ENCODE measurements at regions not wholly inside any gene's neighbourhood (a gene's known extent, or its start where the extent isn't known, plus 50 kb on each side); places are given as distances from the start of the nearest gene placed in this dataset.

DNA sequence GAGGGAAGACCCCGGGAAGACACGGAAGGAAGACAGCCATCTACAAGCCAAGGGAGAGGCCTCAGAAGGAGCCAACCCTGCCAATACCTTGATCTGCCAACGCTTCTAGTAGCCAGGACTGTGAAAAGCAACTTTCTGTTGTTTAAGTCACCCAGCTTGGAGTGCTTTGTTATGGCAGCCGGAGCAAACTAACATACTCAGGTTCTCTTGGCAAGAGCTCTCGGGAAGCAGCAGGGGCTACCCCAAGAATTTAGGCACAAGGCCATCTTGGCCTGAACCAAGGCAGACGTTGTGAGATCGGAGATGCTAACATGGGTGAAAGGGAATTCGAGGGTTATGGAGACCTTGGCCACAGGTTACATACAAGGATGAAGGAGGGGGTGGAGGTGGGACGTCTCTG, 78.6 kb upstream of the KLHL29 start:
- ChIA-PET RAD21 (ENCODE audit: low non-redundant PET in 1 of 2, low total read pairs in 2 of 2, uncharacterized antibody in 2 of 2, unreplicated experiment in 2 of 2) (no interaction called here), CTCF (no interaction called here), POLR2A (no interaction called here)
- ATAC-seq: no peak
- no TSS peak for BruUV-seq (replicated peaks)
- Histone ChIP-seq H3K4me1 (ENCODE audit: control insufficient read depth in 1 of 2, insufficient read depth in 2 of 2, low read length in 2 of 2) (no peaks in the 10 kb centered on the region), H3K4me2 (ENCODE audit: low read length) (no peak overlapping the region), H3K9me2 (ENCODE audit: insufficient read depth) (no peaks in the 10 kb centered on the region), H3K9me3 (ENCODE audit: control insufficient read depth in 1 of 2, insufficient read depth in 1 of 2, low read depth in 1 of 2, low read length in 2 of 2) (no peaks in the 10 kb centered on the region), H4K20me1 (ENCODE audit: insufficient read depth) (no peaks in the 10 kb centered on the region; the same call in 1 of the 2 replicates), H3K27me3 (ENCODE audit: insufficient read depth, low read length) (peaks cover 81% of the 10 kb centered on the region), H3K36me3 (ENCODE audit: control insufficient read depth in 1 of 2, insufficient read depth in 2 of 2, low read length in 2 of 2) (no peaks in the 10 kb centered on the region), H3K9ac (ENCODE audit: low read length) (no peak overlapping the region), H3K79me2 (ENCODE audit: insufficient read depth, low read length) (no peaks in the 10 kb centered on the region), H2AFZ (ENCODE audit: low read depth, low read length, poor library complexity, severe bottlenecking) (no peak overlapping the region), H3K4me3 (replicated peaks in 1 of 2; ENCODE audit: low read depth in 1 of 2, low read length in 2 of 2) (no peak overlapping the region), H3K27ac (ENCODE audit: low read depth, low read length) (no peak overlapping the region)
- no peak for DNase-seq (ENCODE audit: low read depth, low spot score)
- no peak for TF ChIP-seq FOSL1 (IDR thresholded peaks at IDR 0.05; ENCODE audit: low read depth)
- no peak for TF ChIP-seq EGR1 (IDR thresholded peaks at IDR 0.05; ENCODE audit: low read depth)
- TF ChIP-seq POLR2AphosphoS5 (IDR thresholded peaks at IDR 0.05; ENCODE audit: low read depth, low read length): no peak
- no peak for TF ChIP-seq TCF7L2 (IDR thresholded peaks at IDR 0.05; ENCODE audit: borderline replicate concordance, extremely low read depth, insufficient read depth, insufficient read length)
- TF ChIP-seq, protein P1, sequence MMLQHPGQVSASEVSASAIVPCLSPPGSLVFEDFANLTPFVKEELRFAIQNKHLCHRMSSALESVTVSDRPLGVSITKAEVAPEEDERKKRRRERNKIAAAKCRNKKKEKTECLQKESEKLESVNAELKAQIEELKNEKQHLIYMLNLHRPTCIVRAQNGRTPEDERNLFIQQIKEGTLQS (IDR thresholded peaks at IDR 0.05): no peak
- intact Hi-C loops (cut with micrococcal nuclease): no loop called here

DNA sequence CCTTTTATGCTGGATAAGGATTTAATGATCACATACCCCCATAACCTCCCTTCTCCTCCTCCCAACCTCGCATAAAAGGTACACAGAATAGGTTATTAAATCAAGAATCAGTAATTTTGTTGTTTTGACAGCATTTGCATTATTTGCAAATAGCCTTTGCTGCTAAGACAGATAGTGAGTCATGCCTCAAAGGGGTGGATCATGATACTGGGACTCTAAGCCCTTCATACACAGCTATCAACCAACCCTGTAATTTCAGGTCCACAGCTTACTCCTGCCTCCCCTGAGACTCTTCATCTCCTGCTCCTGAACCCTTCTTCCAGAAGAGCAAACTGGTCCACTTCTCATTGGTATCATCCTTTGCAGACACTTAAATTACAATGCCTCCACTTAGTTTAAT, 73.8 kb upstream of the KLHL29 start:
- Histone ChIP-seq H3K36me3 (ENCODE audit: control insufficient read depth in 1 of 2, insufficient read depth in 2 of 2, low read length in 2 of 2) (no peaks in the 10 kb centered on the region), H3K9ac (ENCODE audit: low read length) (no peak overlapping the region), H3K9me3 (ENCODE audit: control insufficient read depth in 1 of 2, insufficient read depth in 1 of 2, low read depth in 1 of 2, low read length in 2 of 2) (no peaks in the 10 kb centered on the region), H3K79me2 (ENCODE audit: insufficient read depth, low read length) (no peaks in the 10 kb centered on the region), H3K9me2 (ENCODE audit: insufficient read depth) (no peaks in the 10 kb centered on the region), H3K27ac (ENCODE audit: low read depth, low read length) (no peak overlapping the region), H2AFZ (ENCODE audit: low read depth, low read length, poor library complexity, severe bottlenecking) (no peak overlapping the region), H3K4me1 (ENCODE audit: control insufficient read depth in 1 of 2, insufficient read depth in 2 of 2, low read length in 2 of 2) (no peaks in the 10 kb centered on the region), H3K4me3 (replicated peaks in 1 of 2; ENCODE audit: low read depth in 1 of 2, low read length in 2 of 2) (no peak overlapping the region), H3K27me3 (ENCODE audit: insufficient read depth, low read length) (peaks cover 65% of the 10 kb centered on the region), H4K20me1 (ENCODE audit: insufficient read depth) (no peaks in the 10 kb centered on the region), H3K4me2 (ENCODE audit: low read length) (no peak overlapping the region)
- intact Hi-C loops (cut with micrococcal nuclease): no loop called here
- POLR2A ChIA-PET: no interaction called here
- no TSS peak for BruUV-seq (replicated peaks)
- no peak for DNase-seq (ENCODE audit: low read depth, low spot score)
- CTCF ChIA-PET: no interaction called here
- no peak for ATAC-seq
- RAD21 ChIA-PET (ENCODE audit: low non-redundant PET in 1 of 2, low total read pairs in 2 of 2, uncharacterized antibody in 2 of 2, unreplicated experiment in 2 of 2): no interaction called here
- TF ChIP-seq, protein P1 (IDR thresholded peaks at IDR 0.05): no peak
- TF ChIP-seq POLR2AphosphoS5 (IDR thresholded peaks at IDR 0.05; ENCODE audit: low read depth, low read length) (no peak), TCF7L2 (IDR thresholded peaks at IDR 0.05; ENCODE audit: borderline replicate concordance, extremely low read depth, insufficient read depth, insufficient read length) (no peak), EZH2 (IDR thresholded peaks at IDR 0.05) (no peak), JUND (IDR thresholded peaks at IDR 0.05) (no peak), ZFX (IDR thresholded peaks at IDR 0.05) (no peak), CBX3 (IDR thresholded peaks at IDR 0.05; ENCODE audit: low read depth) (no peak), EGR1 (IDR thresholded peaks at IDR 0.05; ENCODE audit: low read depth) (no peak), ZNF274 (IDR thresholded peaks at IDR 0.05; ENCODE audit: low read depth, low read length) (no peak), EZH2phosphoT487 (IDR thresholded peaks at IDR 0.05; ENCODE audit: borderline replicate concordance) (no peak), FOSL1 (IDR thresholded peaks at IDR 0.05; ENCODE audit: low read depth) (no peak)
- TF ChIP-seq, protein P2, sequence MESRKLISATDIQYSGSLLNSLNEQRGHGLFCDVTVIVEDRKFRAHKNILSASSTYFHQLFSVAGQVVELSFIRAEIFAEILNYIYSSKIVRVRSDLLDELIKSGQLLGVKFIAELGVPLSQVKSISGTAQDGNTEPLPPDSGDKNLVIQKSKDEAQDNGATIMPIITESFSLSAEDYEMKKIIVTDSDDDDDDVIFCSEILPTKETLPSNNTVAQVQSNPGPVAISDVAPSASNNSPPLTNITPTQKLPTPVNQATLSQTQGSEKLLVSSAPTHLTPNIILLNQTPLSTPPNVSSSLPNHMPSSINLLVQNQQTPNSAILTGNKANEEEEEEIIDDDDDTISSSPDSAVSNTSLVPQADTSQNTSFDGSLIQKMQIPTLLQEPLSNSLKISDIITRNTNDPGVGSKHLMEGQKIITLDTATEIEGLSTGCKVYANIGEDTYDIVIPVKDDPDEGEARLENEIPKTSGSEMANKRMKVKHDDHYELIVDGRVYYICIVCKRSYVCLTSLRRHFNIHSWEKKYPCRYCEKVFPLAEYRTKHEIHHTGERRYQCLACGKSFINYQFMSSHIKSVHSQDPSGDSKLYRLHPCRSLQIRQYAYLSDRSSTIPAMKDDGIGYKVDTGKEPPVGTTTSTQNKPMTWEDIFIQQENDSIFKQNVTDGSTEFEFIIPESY (IDR thresholded peaks at IDR 0.05; ENCODE audit: extremely low read depth, insufficient replicate concordance, low read length): no peak
- TF ChIP-seq, protein P3, sequence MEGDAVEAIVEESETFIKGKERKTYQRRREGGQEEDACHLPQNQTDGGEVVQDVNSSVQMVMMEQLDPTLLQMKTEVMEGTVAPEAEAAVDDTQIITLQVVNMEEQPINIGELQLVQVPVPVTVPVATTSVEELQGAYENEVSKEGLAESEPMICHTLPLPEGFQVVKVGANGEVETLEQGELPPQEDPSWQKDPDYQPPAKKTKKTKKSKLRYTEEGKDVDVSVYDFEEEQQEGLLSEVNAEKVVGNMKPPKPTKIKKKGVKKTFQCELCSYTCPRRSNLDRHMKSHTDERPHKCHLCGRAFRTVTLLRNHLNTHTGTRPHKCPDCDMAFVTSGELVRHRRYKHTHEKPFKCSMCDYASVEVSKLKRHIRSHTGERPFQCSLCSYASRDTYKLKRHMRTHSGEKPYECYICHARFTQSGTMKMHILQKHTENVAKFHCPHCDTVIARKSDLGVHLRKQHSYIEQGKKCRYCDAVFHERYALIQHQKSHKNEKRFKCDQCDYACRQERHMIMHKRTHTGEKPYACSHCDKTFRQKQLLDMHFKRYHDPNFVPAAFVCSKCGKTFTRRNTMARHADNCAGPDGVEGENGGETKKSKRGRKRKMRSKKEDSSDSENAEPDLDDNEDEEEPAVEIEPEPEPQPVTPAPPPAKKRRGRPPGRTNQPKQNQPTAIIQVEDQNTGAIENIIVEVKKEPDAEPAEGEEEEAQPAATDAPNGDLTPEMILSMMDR (IDR thresholded peaks at IDR 0.05 in 2 of 3, conservative IDR thresholded peaks at IDR 0.05 in 1 of 3; ENCODE audit: borderline replicate concordance in 1 of 3, insufficient read depth in 1 of 3, low read depth in 2 of 3, low read length in 2 of 3): no peak
